ENCODE measurements at regions not wholly inside any gene's neighbourhood (a gene's known extent, or its start where the extent isn't known, plus 50 kb on each side); places are given as distances from the start of the nearest gene placed in this dataset.

- TF ChIP-seq CTCF (conservative IDR thresholded peaks at IDR 0.05 in 1 of 2, IDR thresholded peaks at IDR 0.05 in 1 of 2; ENCODE audit: low read depth in 1 of 2, low read length in 2 of 2): no peak
- TF ChIP-seq EZH2 (IDR thresholded peaks at IDR 0.05; ENCODE audit: low read length, missing control alignments): no peak
Measured at GRCh38 chr13:69234171-69234570, 873.5 kb upstream of the ATXN8OS start.

Data from fibroblast of lung (primary cell).